ENCODE measurements at regions not wholly inside any gene's neighbourhood (a gene's known extent, or its start where the extent isn't known, plus 50 kb on each side); places are given as distances from the start of the nearest gene placed in this dataset.

DNA sequence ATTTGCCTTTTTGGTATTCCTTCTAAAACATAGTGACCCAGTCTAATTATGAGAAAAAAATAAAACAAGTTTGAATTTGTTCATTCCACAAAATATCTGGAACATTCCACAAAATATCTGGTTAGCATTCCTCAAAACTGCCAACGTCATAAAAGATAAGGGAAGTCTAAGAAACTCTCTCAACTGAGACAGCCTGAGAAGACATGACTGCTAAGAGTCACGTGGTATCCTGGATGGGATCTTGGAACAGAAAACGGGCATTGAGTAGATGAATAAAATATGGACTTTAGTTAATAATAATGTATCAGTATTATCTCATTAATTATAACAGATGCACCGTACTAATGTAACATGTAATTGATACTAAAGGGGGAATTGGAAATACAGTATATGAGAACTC, 280.9 kb downstream of the ARAP2 start:
- DNase-seq (ENCODE audit: extremely low read depth in 1 of 2, low read depth in 1 of 2), result no peak

DNA sequence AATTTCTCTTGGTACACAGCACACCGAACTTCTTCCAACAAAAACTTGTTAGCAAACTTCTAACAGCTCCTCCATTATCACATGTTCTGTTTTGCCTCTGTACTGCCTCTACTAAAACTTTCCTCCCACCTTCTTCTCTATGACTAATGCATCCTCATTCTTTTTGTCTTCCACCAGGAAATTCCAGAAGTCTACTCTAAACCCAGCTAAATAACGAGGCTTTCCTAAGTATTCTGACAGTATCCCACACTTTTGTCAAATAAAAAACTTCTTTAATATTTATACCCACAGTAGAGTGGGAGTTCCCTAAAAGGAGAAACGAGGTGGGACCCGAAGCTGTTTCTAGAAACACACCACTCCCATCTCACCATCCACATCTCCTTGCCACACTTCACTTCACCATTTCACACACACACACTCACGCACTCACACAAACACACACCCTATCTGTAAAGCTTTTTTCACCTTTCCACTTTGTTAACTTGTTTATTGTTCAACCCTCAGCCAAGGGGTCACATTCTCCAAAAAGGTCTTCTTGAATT, 280.3 kb downstream of the ARAP2 start:
- no peak for DNase-seq (ENCODE audit: extremely low read depth in 1 of 2, low read depth in 1 of 2)

DNA sequence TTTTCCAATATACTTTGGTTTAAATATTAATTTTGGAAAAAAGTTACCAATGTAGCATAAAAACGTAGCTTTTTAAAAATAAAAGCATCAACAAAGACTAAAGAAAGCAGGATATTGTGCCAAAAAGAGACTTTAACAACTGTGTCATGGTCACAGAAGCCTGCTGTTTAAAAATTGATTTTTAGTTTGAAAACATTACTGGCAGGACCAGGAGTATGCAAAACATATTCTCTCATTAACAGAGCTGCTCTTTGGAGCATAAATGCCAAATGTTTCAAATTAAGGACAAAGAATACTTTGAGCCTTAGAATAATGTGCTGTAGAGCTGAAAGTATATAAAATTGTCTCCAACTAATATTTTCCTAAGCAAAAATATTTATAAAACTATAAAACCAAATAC, 279.0 kb downstream of the ARAP2 start:
- no peak for DNase-seq (ENCODE audit: extremely low read depth in 1 of 2, low read depth in 1 of 2)

DNA sequence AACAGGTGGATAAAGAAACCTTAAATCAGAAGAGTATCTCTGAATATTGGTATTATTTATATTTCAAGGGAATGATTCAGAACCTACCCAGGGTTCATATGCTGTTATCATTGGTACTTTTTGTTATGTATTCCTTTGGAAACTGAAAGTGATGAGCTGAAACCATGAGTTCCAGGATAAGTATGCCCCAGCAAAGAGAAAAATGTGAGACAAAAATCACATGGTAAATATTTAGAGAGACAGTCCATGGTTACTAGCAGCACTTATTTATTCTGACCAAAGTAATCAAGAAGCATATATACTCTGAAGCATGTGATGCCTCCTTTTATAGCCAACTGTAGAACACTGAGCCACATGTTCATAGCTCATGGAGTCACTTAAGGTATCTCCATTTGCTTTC, 277.7 kb downstream of the ARAP2 start:
- no peak for DNase-seq (ENCODE audit: extremely low read depth in 1 of 2, low read depth in 1 of 2)

DNA sequence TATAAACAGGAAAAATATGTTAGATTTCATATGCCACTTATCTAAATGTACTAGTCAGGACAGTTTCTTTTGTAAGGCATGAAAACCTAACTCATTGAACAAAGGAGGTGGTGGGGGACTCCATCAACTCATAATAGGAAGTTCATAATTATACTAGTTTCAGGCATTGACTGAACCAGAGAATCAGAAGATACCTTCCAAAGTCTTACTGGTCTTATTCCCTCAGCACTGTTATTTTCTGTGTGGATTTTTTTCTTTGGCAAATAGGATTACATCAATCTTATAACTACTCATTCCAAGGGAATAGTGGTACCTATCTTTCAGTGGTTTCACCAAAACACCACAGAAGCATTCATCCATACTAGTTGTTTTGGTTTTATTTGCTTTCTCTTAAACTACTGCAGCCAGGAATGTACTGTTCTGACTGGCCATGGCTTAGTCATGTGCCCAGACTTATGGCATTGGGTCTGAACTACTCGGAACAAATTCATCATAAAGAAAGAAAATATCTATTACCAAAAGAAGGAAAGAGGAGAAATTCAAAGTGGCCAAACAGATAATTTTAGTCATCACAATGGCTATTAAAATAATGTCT, 273.9 kb downstream of the ARAP2 start:
- DNase-seq (ENCODE audit: extremely low read depth in 1 of 2, low read depth in 1 of 2), result peak in 1 of 2 donors; percentile 16

DNA sequence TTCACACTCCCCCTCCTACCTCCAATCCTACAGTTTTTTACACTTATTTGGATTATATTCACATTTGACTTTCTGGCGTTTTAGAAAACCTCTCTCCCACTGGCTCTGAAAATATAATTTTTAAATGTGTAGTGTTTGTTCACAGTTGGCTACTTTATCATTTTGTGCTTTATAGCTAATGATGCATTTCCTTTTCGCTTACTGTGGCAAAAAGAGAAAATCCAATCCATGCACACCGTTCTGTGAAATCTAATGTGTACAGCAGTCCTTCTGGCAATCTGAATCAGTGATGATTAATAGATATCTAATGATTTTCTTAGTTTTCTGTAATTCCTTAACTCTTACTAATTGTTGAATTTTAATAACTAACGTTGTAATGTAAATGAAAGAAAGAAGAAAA, 271.5 kb downstream of the ARAP2 start:
- DNase-seq (ENCODE audit: extremely low read depth in 1 of 2, low read depth in 1 of 2), result no peak

DNA sequence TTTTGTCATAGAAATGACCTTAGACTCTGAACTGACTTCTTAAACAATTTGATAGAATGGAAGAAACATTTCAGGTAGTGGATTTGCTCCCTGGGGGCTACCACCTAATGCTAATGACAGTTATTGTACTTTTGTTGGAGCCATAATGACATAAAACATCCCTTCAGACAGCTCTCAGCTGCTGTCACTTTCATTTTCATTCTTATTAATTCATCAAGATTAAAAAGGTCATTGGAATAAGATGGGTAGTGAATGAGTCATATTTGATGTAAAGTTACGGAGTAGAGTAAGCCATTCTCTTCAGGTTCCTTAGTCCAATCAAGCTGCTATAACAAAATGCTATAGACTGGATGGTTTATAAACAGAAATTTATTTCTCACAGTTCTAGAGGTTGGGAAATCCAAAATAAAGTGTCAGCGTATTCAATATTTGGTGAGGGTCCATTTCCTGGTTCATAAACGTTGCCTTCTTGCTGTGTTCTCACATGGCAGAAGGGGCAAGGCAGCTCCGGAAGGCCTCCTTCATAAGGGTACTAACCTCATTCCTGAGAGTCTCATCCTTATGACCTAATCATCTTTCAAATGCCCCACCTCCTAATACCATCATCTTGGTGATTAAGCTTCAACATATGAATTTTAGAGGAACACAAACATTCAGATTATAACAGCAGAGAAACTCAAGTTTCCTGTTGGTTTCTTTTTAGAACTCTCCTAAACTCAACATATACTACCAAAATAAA, 268.5 kb downstream of the ARAP2 start:
- no peak for DNase-seq (ENCODE audit: extremely low read depth in 1 of 2, low read depth in 1 of 2)

DNA sequence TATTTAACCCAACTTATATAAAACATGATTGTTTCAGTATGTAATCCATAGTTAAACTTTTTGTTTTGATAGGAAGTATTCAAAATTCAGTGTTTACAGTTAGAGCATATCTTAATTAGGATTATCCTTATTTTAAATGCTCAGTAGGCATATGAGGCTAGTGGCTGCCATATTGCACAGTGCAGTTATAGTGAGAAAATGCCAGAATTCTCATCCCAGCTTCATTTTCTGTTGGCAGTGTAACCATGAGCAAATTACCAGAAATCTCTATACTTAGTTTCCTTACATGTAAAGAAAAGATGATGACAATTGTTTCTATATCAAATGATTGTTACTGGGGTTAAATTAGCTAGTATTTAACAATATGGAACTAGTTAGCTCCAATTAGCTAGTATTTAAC, 265.8 kb downstream of the ARAP2 start:
- no peak for DNase-seq (ENCODE audit: extremely low read depth in 1 of 2, low read depth in 1 of 2)

DNA sequence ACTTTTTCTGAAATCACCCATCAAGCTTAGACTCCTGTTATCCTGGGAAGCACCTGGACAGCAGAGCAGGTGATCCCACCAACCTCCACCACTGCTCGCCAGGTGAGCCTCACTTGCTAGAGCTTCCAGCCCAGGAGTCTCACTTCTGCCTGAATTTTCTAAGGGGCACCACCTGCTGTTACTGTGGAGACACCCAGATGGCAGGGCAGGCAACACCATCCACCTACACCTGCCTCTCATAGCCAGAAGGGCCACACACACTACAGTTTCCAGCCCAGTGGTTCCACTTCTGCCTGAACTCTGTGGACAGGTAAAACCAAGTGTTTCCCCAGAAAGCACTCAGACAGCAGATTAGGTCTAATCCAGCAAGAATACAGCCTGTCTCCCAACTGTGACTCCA, 262.0 kb downstream of the ARAP2 start:
- no peak for DNase-seq (ENCODE audit: extremely low read depth in 1 of 2, low read depth in 1 of 2)

DNA sequence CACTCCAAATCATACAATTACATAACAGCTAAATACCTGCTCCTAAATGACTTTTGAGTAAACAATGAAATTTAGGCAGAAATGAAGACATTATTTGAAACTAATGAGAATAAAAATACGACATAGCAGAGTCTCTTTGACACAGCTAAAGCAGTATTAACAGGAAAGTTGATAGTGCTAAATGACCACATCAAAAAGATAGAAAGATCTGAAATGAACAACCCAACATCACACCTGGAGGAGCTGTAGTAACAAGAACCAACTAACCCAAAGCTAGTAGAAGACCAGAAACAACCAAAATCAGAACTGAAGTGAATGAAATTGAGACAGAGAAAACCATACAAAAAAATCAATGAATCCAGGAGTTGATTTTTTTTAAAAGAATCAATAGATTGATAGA, 257.8 kb downstream of the ARAP2 start:
- no peak for DNase-seq (ENCODE audit: extremely low read depth in 1 of 2, low read depth in 1 of 2)

DNA sequence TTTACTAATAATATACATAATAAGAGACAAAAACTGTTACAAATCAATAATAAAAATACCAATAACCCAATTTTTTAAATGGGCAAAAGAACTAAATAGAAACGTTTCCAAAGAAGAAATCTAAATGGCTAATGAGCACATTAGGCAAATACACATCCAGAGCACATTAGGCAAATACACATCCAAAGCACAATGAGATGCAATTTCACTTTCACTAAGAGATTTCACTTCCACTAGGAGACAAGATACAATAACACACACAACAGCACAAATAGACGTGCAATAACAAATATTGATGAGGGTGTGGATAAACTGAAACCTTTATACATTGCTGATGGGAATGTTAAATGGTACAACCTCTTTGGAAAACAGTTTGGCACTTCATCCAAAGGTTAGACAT, 250.7 kb downstream of the ARAP2 start:
- DNase-seq (ENCODE audit: extremely low read depth in 1 of 2, low read depth in 1 of 2), result no peak

DNA sequence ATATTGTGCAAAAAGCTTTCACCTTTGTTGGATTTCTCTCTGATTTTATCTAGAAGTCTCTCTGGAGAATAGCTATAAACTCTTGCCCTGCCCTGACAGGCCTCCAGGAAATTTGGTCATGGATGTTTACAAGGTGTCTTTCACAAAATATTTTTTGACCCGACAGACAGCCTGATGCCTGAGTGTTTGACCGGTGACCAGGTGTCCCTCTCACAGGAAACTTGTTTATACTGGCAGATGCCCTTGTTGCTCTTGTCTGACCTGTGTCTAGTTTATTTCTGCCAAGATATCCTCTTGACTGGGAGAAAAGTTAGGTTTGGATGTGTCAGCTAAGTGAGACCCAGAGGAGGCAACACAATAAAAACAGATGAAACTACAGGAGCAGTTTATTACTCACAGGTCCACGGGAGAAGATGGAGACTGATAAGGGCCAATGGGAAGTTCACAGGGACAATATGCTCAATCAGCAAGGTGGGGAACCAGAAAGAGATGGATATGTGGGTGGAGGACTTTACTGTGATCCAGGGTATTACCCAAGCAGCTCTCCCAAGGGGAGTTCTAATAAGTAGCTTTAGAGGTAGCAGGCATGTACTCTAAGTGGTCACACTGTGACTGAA, 243.3 kb downstream of the ARAP2 start:
- no peak for DNase-seq (ENCODE audit: extremely low read depth in 1 of 2, low read depth in 1 of 2)

DNA sequence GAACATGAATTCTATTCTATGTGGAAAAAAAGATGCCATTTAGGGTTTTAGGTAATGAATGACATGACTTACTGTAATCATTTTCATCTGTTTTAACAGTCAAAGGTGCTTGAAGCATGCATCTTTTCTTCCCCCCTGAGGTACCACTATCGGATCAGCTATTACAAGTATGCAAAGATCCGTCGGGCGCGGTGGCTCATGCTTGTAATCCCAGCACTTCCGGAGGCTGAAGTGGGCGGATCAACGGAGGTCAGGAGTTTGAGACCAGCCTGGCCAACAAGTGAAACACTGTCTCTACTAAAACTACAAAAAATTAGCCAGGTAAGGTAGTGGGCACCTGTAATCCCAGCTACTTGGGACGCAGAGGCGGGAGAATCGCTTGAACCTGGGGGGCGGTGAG, 241.3 kb downstream of the ARAP2 start:
- DNase-seq (ENCODE audit: extremely low read depth in 1 of 2, low read depth in 1 of 2), result no peak

DNA sequence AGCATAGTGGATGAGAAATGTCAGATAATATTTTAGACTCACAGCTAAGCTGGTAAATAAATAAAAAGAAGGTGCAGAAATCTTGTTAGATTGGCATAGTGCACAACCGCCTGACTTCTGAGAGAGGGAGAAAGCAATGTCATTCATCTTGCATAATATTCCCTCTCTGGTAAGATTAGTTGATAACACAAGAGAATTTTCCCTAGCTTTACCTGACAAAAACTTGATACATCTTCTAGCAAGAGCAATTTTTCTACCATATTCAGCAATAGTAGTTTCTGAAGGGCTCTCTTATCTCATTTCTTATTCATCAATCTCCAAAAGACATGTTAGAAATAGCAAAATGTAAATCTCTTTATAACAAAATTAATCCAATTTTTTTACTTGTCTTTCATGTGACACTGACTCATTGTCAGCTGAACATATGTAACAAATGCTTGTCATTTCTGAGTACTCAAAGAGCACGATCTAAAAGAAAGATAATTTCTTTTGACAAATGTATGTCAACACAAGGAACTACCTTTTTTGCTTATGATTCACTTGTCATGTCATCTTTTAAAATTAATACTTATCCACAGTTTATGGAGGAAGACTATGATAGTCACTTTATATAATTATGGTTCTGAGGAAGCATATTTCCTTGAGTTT, 240.0 kb downstream of the ARAP2 start:
- no peak for DNase-seq (ENCODE audit: extremely low read depth in 1 of 2, low read depth in 1 of 2)

DNA sequence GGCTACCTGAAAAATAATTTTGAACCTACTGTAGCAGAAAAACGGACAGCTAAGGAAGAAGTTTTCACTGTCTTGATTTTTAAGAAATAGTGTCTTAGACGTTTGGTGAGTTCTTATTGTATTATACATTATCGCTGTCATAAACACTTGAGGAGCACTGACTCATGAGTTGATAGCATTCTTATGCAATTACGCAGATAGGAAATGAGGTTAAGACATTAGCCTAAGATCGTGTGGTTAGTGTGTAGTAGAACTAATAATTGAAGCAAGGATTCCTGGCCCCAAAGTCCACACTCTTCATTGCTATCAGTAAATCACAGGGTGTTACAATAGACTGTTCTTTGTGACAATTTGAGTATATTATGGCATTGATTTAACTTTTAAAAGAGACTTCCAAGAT, 238.1 kb downstream of the ARAP2 start:
- no peak for DNase-seq (ENCODE audit: extremely low read depth in 1 of 2, low read depth in 1 of 2)

DNA sequence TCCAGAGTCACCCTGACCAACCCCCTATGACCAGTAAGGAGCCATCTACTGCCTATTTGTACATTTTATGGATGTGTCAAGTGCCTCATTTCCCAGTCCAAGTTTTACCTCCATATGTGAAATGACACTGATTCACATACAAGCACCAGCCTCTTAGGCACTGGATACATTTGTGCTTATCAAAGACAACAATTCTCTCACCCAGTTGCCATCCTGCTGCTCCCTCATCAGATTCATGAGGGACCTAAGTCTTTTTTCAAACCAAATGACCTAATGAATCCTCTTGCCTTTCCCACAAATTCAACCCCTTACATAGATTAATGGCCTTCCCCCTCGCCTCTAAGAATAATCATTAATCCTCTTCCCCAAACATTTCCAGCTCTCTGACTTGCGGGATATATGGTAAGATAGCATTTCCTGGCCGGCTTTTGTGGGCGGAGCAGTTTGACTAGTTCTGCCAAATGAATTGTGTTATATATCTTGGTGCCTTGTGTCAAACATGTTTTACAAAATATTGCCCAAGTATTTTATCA, 233.9 kb downstream of the ARAP2 start:
- DNase-seq (ENCODE audit: extremely low read depth in 1 of 2, low read depth in 1 of 2), result no peak

DNA sequence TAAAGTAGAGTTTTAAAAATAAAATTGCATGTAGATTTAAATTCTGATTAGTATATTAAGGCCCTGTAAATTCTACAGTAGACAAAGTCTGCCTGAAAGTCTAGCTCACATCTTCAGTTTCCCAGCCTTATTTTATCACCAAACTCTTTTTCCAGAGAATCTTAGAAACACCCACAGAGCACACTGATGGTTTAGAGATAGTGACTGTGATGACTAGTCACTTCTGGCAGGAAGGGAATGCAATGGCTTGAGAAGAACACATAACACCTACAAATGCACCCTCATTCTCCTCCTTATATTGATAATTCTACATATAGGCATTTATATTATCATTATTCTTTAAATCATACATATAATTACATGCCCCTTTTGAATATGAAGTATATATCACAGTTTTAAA, 232.9 kb downstream of the ARAP2 start:
- DNase-seq (ENCODE audit: extremely low read depth in 1 of 2, low read depth in 1 of 2), result no peak

DNA sequence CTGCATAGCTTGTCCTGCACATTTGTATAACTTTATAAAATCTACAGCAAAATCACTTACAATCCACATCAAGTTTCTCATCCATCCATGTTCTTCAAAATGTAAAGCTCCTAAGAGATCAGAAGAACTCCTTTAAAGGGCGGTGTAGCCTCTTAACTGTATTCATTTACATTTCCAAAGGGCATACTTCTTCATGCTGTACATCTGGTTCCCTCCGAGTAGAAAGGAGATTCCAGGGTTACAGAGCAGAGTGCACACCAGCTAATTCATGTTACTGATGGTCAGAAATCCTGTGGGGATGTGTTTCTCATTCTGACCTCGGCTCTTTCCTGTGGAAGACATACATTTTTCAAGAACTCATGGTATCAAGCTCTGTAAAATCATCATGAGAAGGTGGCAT, 231.8 kb downstream of the ARAP2 start:
- no peak for DNase-seq (ENCODE audit: extremely low read depth in 1 of 2, low read depth in 1 of 2)

DNA sequence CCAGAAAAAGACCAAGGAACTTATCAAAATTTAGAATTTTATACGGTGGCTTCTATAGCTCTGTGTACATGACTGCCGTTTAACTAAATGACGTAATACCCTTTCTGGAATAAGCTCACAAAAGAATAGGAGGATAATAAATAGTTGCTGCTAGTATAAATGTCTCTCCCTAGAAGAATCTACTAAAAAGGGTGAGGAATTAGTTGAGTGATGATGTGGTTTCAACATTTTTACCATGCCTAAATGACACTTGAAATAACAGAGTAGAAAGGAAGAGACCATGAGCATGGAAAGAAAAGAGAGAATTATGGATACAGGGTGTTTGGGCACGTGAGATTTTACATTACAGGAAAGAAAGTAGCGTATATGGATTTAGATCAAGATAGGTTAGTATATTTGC, 231.1 kb downstream of the ARAP2 start:
- DNase-seq (ENCODE audit: extremely low read depth in 1 of 2, low read depth in 1 of 2), result no peak

Data from stimulated activated CD8-positive, alpha-beta memory T cell treated with anti-CD3 and anti-CD28 coated beads, Interleukin-7, amount 100 ng/mL, for 48 hours (primary cell).